GM19035 (cell line): ENCODE measurements at regions not wholly inside any gene's neighbourhood (a gene's known extent, or its start where the extent isn't known, plus 50 kb on each side); places are given as distances from the start of the nearest gene placed in this dataset.
A peak's percentile ranks its signal among the peaks of the same experiment; 100 is the strongest.

Experiments used
- ATAC-seq: cut with Tn5 transposase; IDR thresholded peaks from one replicate; pipeline ENCODE4 v1.9.1; 2021; ENCODE audit not compliant: unreplicated experiment

DNA sequence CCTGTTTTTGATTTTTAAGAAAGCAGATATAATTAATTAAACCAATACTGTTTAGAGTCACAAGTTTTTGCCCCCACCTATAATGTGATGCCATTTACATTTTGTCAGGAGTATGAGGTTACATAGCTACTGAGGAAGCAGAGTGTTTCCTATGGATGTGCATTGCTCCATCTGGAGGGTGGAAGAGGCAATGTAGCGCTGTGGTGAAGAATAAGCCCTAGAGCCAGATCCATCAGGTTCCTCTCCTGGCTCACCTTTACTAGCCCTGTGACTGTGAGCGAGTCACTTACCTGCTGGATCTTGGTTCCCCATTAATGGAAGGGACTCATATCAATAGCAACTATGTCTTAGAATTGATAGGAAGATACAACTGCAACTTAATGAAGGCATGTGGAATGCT is 216.0 kb downstream of the GPAM start:
- no peak for ATAC-seq

DNA sequence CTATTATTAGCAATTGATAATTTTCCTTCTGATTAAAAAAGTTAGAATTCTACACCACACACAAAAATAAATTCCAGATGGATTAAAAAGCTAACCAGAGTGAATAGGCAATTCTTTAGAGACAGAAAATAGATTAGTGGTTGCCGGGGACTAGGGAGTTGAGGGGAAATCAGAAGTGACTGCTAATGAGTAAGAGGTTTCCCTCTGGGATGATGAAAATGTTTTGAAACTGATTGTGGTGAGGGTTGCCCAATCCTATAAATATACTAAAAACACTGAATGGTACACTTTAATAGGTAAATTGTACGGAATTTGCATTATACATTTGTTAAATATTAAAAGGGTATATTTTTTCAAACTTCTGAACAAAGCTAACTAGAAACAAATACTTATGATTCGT is 214.9 kb downstream of the GPAM start:
- ATAC-seq: no peak

DNA sequence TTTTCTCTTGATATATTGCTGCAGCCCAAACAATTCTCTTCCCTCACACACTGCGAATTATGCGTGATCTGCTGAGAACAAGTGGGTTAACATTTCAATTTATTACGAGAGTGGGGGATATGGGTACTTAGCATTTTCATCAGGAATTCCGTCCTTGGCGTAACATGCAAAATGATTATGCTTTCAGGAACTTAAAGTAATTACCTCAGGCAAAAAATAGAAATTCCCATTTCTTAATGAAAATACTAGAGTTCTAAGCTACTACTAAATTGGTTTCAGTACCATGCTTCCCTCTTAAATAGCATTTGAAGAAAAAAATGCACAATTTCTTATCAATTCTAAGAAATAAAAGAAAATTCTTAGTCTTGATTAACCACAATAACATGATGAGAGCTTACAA is 213.5 kb downstream of the GPAM start:
- ATAC-seq: no peak

DNA sequence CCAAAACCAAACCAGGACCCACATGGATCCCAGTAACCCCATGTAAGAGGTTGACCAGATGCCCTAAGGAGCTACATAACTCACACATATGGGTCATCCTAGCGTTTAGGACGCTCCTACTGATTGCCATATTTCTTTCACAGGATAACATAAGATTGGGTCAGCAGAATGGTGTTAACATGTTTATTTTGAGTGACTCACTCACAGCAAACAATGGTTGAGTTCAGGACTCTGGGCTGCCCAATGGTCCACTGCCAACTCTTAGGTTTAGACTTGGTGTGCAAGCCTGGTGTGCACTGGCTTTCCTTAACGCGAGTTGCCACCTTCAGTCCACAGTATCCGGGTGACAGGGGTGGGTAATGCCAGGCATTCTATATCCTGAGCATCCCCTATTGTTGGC is 211.5 kb downstream of the GPAM start:
- no peak for ATAC-seq

- ATAC-seq: no peak
Measured at GRCh38 chr10:111973306-111973705, 210.3 kb downstream of the GPAM start.

- ATAC-seq: no peak
Measured at GRCh38 chr10:111973826-111974225, 209.7 kb downstream of the GPAM start.

DNA sequence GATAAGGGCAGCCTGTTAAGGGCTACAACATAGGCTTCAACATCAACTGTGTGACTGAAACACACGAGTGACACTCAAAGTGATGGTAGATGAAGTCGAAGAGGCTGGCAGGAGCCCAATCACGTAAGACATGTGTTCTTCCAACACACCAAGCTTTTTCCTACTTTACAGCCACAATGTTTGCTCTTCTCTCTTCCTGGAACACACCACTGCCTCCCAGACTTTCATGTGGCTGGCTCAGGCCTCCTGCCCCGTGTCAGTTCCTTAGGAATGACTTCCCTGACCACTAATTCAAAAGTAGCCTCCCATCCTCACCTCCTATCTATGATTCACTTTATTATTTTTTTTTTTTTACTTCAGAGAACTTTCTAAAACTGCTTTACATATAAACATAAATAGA is 209.2 kb downstream of the GPAM start:
- no peak for ATAC-seq

DNA sequence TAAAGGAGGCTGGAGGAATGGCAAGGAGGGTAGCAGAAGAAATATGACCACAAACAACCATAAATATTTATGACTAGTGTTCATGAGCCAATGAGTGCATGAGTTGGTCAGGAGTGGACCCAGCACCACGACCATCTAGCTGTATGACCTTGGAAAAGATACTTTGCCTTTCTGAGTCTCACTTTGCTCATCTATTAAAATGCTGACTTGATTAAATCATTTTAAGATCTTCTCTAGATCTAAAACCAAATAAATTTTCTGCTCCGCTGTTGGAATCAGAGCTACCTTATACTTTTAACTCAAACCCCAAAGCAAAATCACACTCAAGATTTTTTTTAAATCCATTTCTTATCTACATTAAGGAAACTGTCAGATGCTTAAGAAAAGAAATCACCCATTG is 207.0 kb downstream of the GPAM start:
- ATAC-seq: no peak

- no peak for ATAC-seq
Measured at GRCh38 chr10:111984057-111984456, 199.5 kb downstream of the GPAM start.

- ATAC-seq: no peak
Measured at GRCh38 chr10:111986079-111986478, 197.5 kb downstream of the GPAM start.

GRCh38 chr10:111988646-111989045 is 194.9 kb downstream of the GPAM start:
- ATAC-seq: no peak

GRCh38 chr10:111989136-111989911 is 194.2 kb downstream of the GPAM start:
- ATAC-seq: no peak

DNA sequence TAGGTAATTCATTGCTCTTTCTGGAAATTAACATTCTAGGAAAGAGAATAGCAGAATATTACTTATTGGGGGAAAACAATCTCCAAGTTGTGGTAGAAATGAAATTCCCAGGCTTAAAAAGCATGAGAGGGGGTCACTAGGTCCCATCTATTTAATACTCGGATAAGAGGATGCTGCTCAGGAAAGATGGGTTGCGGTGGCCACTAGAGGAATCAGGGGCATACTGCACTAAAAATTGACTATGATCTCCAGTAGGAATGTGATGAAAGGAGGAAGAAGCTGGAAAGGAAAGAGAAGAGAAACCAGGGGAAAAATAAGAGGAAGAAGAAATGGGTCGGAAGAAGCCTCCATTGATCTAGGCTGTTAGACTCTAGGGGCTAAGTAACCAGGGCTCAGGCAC is 192.8 kb downstream of the GPAM start:
- no peak for ATAC-seq

DNA sequence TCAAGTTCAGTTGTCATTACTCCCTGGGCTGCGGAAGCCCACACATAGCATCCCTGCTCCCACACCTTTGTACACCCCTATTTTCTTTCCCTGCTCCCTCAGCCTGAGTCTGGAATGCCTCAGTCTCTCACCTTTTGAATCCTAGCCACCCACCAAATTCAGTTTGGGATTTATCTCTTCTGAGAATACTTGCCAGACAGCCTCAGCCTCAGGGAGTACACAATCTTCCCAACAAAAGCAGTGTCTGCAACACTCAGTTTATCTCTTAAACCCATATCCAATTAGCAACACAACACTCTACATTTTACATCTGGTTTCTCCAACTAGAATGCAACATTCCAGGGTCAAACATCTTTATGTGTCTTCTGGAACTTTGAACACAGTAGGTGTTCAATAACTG is 190.2 kb downstream of the GPAM start:
- ATAC-seq: no peak

- no peak for ATAC-seq
Measured at GRCh38 chr10:111993872-111994426, 189.6 kb downstream of the GPAM start.

DNA sequence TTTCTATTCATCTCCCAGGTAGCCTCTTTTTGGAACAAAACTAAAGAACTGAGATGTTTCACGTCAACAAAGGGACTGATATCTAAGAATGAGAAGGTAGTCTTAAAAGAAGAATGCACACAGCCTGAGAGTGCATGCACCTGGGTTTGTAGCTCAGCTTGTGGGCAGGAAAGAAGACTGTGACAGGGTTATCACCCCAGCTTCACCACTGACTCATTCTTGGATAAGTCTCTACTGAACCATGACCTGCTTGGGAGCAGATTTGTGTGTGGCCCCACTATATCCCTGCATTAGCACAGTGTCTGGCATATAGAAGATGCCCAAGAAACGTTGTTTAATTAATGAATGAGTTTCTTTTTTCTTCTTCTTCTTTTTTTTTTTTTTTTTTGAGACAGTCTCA is 187.5 kb downstream of the GPAM start:
- peak; percentile 95 for ATAC-seq

- no peak for ATAC-seq
Measured at GRCh38 chr10:111998728-111999127, 184.8 kb downstream of the GPAM start.

- no peak for ATAC-seq
Measured at GRCh38 chr10:111999205-111999914, 184.2 kb downstream of the GPAM start.

GRCh38 chr10:111999915-112000302 is 183.7 kb downstream of the GPAM start:
- no peak for ATAC-seq

- no peak for ATAC-seq
Measured at GRCh38 chr10:112000466-112000865, 183.1 kb downstream of the GPAM start.

- no peak for ATAC-seq
Measured at GRCh38 chr10:112002206-112002605, 181.4 kb downstream of the GPAM start.

DNA sequence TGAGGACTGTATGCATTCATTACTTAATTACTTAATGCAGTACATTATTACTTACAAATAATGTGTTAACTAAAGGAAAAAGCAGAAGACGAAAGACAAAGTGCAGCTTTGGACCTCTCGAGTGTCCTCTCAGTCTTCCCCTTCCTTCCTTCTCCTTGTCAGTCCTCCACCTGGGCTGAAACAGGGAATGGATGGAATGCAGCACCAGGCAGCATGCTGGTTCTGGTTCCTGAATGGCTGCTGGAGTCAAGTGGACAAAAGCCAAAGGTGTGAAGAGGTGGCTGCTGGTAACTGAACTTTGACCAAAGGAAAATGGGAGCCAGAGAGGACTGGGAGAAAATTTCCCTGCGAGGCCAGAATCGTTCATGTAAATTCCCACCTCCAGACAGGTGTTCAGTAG is 179.5 kb downstream of the GPAM start:
- no peak for ATAC-seq
